WTC11 (cell line): ENCODE measurements at regions not wholly inside any gene's neighbourhood (a gene's known extent, or its start where the extent isn't known, plus 50 kb on each side); places are given as distances from the start of the nearest gene placed in this dataset.

Source experiments
- AFF4 ChIP-seq: sonication (generic); formaldehyde crosslinking; IDR thresholded peaks from 2 replicates; pipeline ENCODE4 v1.8.1; 2023; ENCODE audit warnings: mild to moderate bottlenecking, missing genetic modification reagents, borderline replicate concordance
- CTCF ChIP-seq: fragments of 200-600 bp; IDR thresholded peaks from 2 replicates; pipeline ENCODE4 v1.8.0; 2022; ENCODE audit warnings: antibody characterized with exemption
- GTF2I ChIP-seq: fragments of 250-450 bp; sonication (Bioruptor Pico); conservative IDR thresholded peaks from 2 replicates; pipeline ENCODE4 v1.4.0; 2021; ENCODE audit warnings: mild to moderate bottlenecking
- USF1 ChIP-seq: sonication (generic); formaldehyde crosslinking; IDR thresholded peaks from 2 replicates; pipeline ENCODE4 v1.8.0; 2022; ENCODE audit warnings: mild to moderate bottlenecking, missing genetic modification reagents
- USF2 ChIP-seq: sonication (generic); formaldehyde crosslinking; IDR thresholded peaks from 2 replicates; pipeline ENCODE4 v1.8.1; 2023; ENCODE audit warnings: mild to moderate bottlenecking, missing genetic modification reagents, moderate library complexity
- ZNF281 ChIP-seq: sonication (generic); formaldehyde crosslinking; IDR thresholded peaks from 2 replicates; pipeline ENCODE4 v1.8.0; 2023; ENCODE audit warnings: mild to moderate bottlenecking, missing genetic modification reagents
- ZNF671 ChIP-seq: fragments of 250-450 bp; sonication (Bioruptor Pico); IDR thresholded peaks from 2 replicates; pipeline ENCODE4 v1.8.0; 2021; ENCODE audit warnings: mild to moderate bottlenecking

GRCh38 chr10:130745251-130745650 is 566.3 kb downstream of the TCERG1L start:
- TF ChIP-seq ZNF281 (CRISPR knock-in tag) (no peak), CTCF (no peak), USF1 (CRISPR knock-in tag) (no peak), GTF2I (no peak), USF2 (no peak), AFF4 (CRISPR knock-in tag) (no peak), ZNF671 (CRISPR knock-in tag) (no peak)
